ENCODE measurements at regions not wholly inside any gene's neighbourhood (a gene's known extent, or its start where the extent isn't known, plus 50 kb on each side); places are given as distances from the start of the nearest gene placed in this dataset.

DNA sequence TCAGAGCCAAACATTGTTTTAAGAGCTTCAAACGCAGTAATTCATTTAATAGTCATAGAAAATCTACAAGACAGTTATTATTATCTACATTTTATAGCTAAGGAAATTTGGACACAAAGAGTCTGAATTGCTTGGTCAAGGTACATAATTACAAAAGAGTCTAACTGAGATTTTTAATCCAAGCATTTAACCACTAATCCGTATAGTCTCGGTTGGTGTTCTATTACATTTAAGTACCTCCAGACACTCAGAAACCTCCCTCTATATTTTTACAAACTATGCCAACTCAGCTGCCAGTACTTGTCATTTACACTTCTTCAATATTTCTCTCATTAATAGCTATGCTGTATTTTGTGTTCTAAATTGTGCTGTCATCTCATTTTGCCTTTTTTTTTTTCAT is 240.2 kb upstream of the PLSCR5 start:
- no peak overlapping the region for H3K4me3 ChIP-seq
- no peaks in the 10 kb centered on the region for H3F3A ChIP-seq (ENCODE audit: insufficient read depth)
- no peak overlapping the region for H3K27ac ChIP-seq
- no peaks in the 10 kb centered on the region for H3K4me1 ChIP-seq (ENCODE audit: insufficient read depth)
- in situ Hi-C loops (cut with MboI) = no loop called here
- H2AFZ ChIP-seq = no peak overlapping the region
- no peaks in the 10 kb centered on the region for H3K36me3 ChIP-seq (ENCODE audit: low read depth)
- H3K9me3 ChIP-seq (ENCODE audit: low read depth) = no peaks in the 10 kb centered on the region
- no peaks in the 10 kb centered on the region for H4K20me1 ChIP-seq (ENCODE audit: insufficient read depth)
- TF ChIP-seq EZH2 (IDR thresholded peaks at IDR 0.05; ENCODE audit: insufficient read depth, poor library complexity, severe bottlenecking) = no peak
- no peak for TF ChIP-seq EZH2phosphoT487 (IDR thresholded peaks at IDR 0.05; ENCODE audit: insufficient read depth, low read depth)
- H3K79me2 ChIP-seq (ENCODE audit: insufficient read depth) = no peaks in the 10 kb centered on the region
- H3K9me2 ChIP-seq (ENCODE audit: insufficient read depth) = no peaks in the 10 kb centered on the region
- WGBS, 2 experiments (ENCODE audit: low coverage in 1 of 2, low lambda C conversion rate in 2 of 2, missing lambda C conversion rate in 2 of 2) = 71 to 73% methylated on average over 3 of the region's 3 CpGs
- H3K9ac ChIP-seq = no peak overlapping the region
- H3K27me3 ChIP-seq (replicated peaks; ENCODE audit: insufficient read depth) = no peaks in the 10 kb centered on the region
- no peak for DNase-seq
- no peak overlapping the region for H3K4me2 ChIP-seq (ENCODE audit: unreplicated experiment)

DNA sequence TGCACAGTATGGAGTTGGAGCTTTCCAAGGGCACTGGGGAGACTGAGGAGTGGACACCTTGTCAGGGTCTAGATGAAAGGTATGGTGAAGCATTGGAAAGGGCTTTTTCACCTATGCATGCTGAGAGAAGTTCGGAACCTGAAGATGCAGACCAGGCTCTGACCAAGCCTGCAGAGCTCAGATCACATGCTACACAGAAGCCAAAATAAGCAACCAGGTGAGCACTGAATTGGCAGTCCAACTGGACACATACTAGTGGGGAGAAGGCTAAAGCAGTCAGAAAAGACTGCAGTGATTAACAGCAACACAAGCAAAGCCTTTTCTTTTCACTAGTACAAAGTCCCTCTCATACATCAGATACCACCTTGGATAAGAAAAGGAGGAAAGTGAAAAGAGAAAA is 238.3 kb upstream of the PLSCR5 start:
- H3K4me3 ChIP-seq = no peak overlapping the region
- H2AFZ ChIP-seq = no peak overlapping the region; the same call in 1 of the 2 replicates
- H3K9me2 ChIP-seq (ENCODE audit: insufficient read depth) = no peaks in the 10 kb centered on the region
- no peaks in the 10 kb centered on the region for H3K79me2 ChIP-seq (ENCODE audit: insufficient read depth)
- no peak overlapping the region for H3K4me2 ChIP-seq (ENCODE audit: unreplicated experiment)
- 69 to 88% methylated on average over 1 of the region's 1 CpG for WGBS, 2 experiments (ENCODE audit: low coverage in 1 of 2, low lambda C conversion rate in 2 of 2, missing lambda C conversion rate in 2 of 2)
- no peak overlapping the region for H3K9ac ChIP-seq
- H3K9me3 ChIP-seq (ENCODE audit: low read depth) = no peaks in the 10 kb centered on the region
- no peak overlapping the region for H3K27ac ChIP-seq
- in situ Hi-C loops (cut with MboI) = no loop called here
- no peak for DNase-seq
- H3K4me1 ChIP-seq (ENCODE audit: insufficient read depth) = no peaks in the 10 kb centered on the region
- TF ChIP-seq EZH2phosphoT487 (IDR thresholded peaks at IDR 0.05; ENCODE audit: insufficient read depth, low read depth) = no peak
- TF ChIP-seq EZH2 (IDR thresholded peaks at IDR 0.05; ENCODE audit: insufficient read depth, poor library complexity, severe bottlenecking) = no peak
- no peaks in the 10 kb centered on the region for H4K20me1 ChIP-seq (ENCODE audit: insufficient read depth)
- no peaks in the 10 kb centered on the region for H3K27me3 ChIP-seq (replicated peaks; ENCODE audit: insufficient read depth)
- H3F3A ChIP-seq (ENCODE audit: insufficient read depth) = no peaks in the 10 kb centered on the region
- H3K36me3 ChIP-seq (ENCODE audit: low read depth) = no peaks in the 10 kb centered on the region

DNA sequence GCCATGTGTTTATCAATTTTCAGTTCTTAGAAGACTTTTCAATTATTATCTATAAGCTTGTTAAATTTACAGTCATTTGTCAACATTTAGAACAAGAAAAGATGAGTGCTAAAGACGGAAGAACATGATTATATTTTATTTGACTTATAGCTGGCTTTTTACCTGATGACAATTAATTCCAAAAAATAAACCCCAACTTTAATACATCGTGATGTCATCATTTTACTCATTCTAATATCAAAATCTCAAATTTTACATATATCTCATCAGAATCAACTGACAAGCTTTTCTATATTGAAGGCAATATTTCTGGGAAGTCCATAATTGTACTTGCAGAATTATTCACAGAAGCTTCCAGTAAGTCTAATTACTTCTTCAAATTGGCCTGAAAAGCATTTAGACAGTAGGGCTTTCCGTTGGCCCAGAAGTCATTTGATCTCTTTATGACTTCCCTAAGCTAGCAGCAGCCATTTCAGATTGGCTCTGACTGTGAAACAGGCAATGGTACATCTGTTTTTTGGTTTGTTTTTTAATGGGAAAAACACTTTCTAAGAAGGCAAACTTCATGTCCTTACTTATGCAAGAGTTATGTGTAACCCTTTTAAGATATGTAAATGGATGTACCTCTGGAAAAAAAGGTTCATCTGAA is 234.7 kb upstream of the PLSCR5 start:
- Histone ChIP-seq H4K20me1 (ENCODE audit: insufficient read depth) (no peaks in the 10 kb centered on the region), H3K4me3 (no peak overlapping the region), H3K9me3 (ENCODE audit: low read depth) (no peaks in the 10 kb centered on the region), H3K27ac (no peak overlapping the region), H3K4me1 (ENCODE audit: insufficient read depth) (no peaks in the 10 kb centered on the region), H3K9ac (no peak overlapping the region), H3F3A (ENCODE audit: insufficient read depth) (no peaks in the 10 kb centered on the region), H3K4me2 (ENCODE audit: unreplicated experiment) (no peak overlapping the region), H3K27me3 (replicated peaks; ENCODE audit: insufficient read depth) (no peaks in the 10 kb centered on the region), H3K79me2 (ENCODE audit: insufficient read depth) (no peaks in the 10 kb centered on the region), H3K9me2 (ENCODE audit: insufficient read depth) (no peaks in the 10 kb centered on the region; the same call in 1 of the 2 replicates), H2AFZ (peak overlapping the region; percentile 23; the same call in 1 of the 2 replicates), H3K36me3 (ENCODE audit: low read depth) (no peaks in the 10 kb centered on the region)
- in situ Hi-C loops (cut with MboI) = no loop called here
- TF ChIP-seq EZH2phosphoT487 (IDR thresholded peaks at IDR 0.05; ENCODE audit: insufficient read depth, low read depth) (no peak), EZH2 (IDR thresholded peaks at IDR 0.05; ENCODE audit: insufficient read depth, poor library complexity, severe bottlenecking) (no peak)
- DNase-seq = no peak
- 48% methylated on average over 3 of the region's 3 CpGs for WGBS, 2 experiments (ENCODE audit: low coverage in 1 of 2, low lambda C conversion rate in 2 of 2, missing lambda C conversion rate in 2 of 2)

DNA sequence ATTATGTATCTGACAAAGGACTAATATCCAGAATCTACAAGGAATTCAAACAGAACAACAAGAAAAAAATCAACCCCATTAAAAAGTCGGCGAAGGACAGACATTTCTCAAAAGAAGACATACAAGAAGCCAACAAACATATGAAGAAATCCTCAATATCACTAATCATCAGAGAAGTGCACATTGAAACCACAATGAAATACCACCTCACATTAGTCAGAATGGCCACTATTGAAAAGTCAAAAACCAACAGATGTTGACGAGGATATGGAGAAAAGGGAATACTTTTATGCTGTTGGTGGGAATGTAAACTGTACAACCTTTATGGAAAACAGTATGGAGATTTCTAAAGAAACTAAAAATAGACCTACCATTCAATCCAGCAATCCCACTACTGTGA is 233.1 kb upstream of the PLSCR5 start:
- Histone ChIP-seq H3K27me3 (replicated peaks; ENCODE audit: insufficient read depth) (no peaks in the 10 kb centered on the region), H3K27ac (no peak overlapping the region), H3K9me2 (ENCODE audit: insufficient read depth) (no peaks in the 10 kb centered on the region; the same call in 1 of the 2 replicates), H3F3A (ENCODE audit: insufficient read depth) (no peaks in the 10 kb centered on the region), H3K79me2 (ENCODE audit: insufficient read depth) (no peaks in the 10 kb centered on the region), H2AFZ (no peak overlapping the region), H3K9me3 (ENCODE audit: low read depth) (no peaks in the 10 kb centered on the region), H3K9ac (no peak overlapping the region), H4K20me1 (ENCODE audit: insufficient read depth) (no peaks in the 10 kb centered on the region), H3K36me3 (ENCODE audit: low read depth) (no peaks in the 10 kb centered on the region), H3K4me2 (ENCODE audit: unreplicated experiment) (no peak overlapping the region), H3K4me3 (no peak overlapping the region), H3K4me1 (ENCODE audit: insufficient read depth) (no peaks in the 10 kb centered on the region)
- in situ Hi-C loops (cut with MboI) = no loop called here
- 91% methylated on average over 3 of the region's 3 CpGs for WGBS, 2 experiments (ENCODE audit: low coverage in 1 of 2, low lambda C conversion rate in 2 of 2, missing lambda C conversion rate in 2 of 2)
- peak; percentile 3 for DNase-seq
- TF ChIP-seq EZH2phosphoT487 (IDR thresholded peaks at IDR 0.05; ENCODE audit: insufficient read depth, low read depth) (no peak), EZH2 (IDR thresholded peaks at IDR 0.05; ENCODE audit: insufficient read depth, poor library complexity, severe bottlenecking) (no peak)

DNA sequence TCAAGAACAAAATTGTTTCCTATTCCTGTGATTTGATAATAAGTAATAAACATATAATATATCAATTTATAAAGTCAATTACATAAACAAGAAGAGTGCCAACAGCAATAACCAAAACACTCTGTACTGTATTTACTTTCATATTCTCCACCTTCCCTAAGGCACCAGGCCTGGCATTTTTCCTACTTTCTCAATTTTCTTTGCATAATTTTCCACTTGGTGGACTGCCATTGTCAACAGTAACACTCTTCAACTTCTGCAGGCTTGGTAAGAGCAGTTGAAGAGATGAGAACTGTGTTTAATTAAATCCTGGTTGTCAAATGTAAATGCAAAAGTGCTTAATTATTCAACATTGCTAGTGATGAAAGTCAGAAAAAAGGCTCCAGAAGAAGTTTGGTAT is 229.8 kb upstream of the PLSCR5 start:
- H3K79me2 ChIP-seq (ENCODE audit: insufficient read depth) = no peaks in the 10 kb centered on the region
- peak; percentile 24 for DNase-seq
- TF ChIP-seq EZH2phosphoT487 (IDR thresholded peaks at IDR 0.05; ENCODE audit: insufficient read depth, low read depth) (no peak), EZH2 (IDR thresholded peaks at IDR 0.05; ENCODE audit: insufficient read depth, poor library complexity, severe bottlenecking) (no peak)

More for the DNA sequence above, 229.8 kb upstream of the PLSCR5 start:
- in situ Hi-C loops (cut with MboI) = no loop called here
- Histone ChIP-seq H3K4me1 (ENCODE audit: insufficient read depth) (no peaks in the 10 kb centered on the region), H3K9me2 (ENCODE audit: insufficient read depth) (no peaks in the 10 kb centered on the region; the same call in 1 of the 2 replicates), H3K4me3 (no peak overlapping the region), H3K27ac (no peak overlapping the region), H2AFZ (no peak overlapping the region), H3K9ac (no peak overlapping the region), H3K27me3 (replicated peaks; ENCODE audit: insufficient read depth) (no peaks in the 10 kb centered on the region), H3F3A (ENCODE audit: insufficient read depth) (no peaks in the 10 kb centered on the region), H4K20me1 (ENCODE audit: insufficient read depth) (no peaks in the 10 kb centered on the region), H3K9me3 (ENCODE audit: low read depth) (no peaks in the 10 kb centered on the region), H3K4me2 (ENCODE audit: unreplicated experiment) (no peak overlapping the region), H3K36me3 (ENCODE audit: low read depth) (no peaks in the 10 kb centered on the region)
